ENCODE measurements at regions not wholly inside any gene's neighbourhood (a gene's known extent, or its start where the extent isn't known, plus 50 kb on each side); places are given as distances from the start of the nearest gene placed in this dataset.

- H3K36me3 ChIP-seq (ENCODE audit: control insufficient read depth in 4 of 4, insufficient read depth in 4 of 4, low read length in 4 of 4) = no peaks in the 10 kb centered on the region
- ATAC-seq (ENCODE audit: insufficient read depth, low FRiP score) = no peak
- DNase-seq = no peak
- no peak overlapping the region for H3K27ac ChIP-seq (ENCODE audit: low read depth in 1 of 2, low read length in 1 of 2)
- H3K27me3 ChIP-seq (ENCODE audit: control insufficient read depth in 3 of 3, insufficient read depth in 3 of 3, low read length in 2 of 3) = no peaks in the 10 kb centered on the region
- H3K4me3 ChIP-seq = no peak overlapping the region
- peaks cover 0 to 3% (median 0%) of the 10 kb centered on the region in 4 donors for H3K9me3 ChIP-seq (ENCODE audit: control insufficient read depth in 4 of 4, insufficient read depth in 3 of 4, low read length in 3 of 4)
- no peak overlapping the region for H3K9ac ChIP-seq (ENCODE audit: insufficient read depth in 1 of 2, low read length in 2 of 2)
- 69 to 83% methylated on average over 7 of the region's 7 CpGs for WGBS, 2 donors
- H3K4me1 ChIP-seq (ENCODE audit: control insufficient read depth in 5 of 5, insufficient read depth in 5 of 5, low read length in 5 of 5) = no peaks in the 10 kb centered on the region
- TF ChIP-seq, protein P1, sequence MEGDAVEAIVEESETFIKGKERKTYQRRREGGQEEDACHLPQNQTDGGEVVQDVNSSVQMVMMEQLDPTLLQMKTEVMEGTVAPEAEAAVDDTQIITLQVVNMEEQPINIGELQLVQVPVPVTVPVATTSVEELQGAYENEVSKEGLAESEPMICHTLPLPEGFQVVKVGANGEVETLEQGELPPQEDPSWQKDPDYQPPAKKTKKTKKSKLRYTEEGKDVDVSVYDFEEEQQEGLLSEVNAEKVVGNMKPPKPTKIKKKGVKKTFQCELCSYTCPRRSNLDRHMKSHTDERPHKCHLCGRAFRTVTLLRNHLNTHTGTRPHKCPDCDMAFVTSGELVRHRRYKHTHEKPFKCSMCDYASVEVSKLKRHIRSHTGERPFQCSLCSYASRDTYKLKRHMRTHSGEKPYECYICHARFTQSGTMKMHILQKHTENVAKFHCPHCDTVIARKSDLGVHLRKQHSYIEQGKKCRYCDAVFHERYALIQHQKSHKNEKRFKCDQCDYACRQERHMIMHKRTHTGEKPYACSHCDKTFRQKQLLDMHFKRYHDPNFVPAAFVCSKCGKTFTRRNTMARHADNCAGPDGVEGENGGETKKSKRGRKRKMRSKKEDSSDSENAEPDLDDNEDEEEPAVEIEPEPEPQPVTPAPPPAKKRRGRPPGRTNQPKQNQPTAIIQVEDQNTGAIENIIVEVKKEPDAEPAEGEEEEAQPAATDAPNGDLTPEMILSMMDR (IDR thresholded peaks at IDR 0.05; ENCODE audit: control extremely low read depth, extremely low read depth) = no peak
These were observed 167.5 kb upstream of the CLINT1 start for GRCh38 chr5:158026304-158027031.

DNA sequence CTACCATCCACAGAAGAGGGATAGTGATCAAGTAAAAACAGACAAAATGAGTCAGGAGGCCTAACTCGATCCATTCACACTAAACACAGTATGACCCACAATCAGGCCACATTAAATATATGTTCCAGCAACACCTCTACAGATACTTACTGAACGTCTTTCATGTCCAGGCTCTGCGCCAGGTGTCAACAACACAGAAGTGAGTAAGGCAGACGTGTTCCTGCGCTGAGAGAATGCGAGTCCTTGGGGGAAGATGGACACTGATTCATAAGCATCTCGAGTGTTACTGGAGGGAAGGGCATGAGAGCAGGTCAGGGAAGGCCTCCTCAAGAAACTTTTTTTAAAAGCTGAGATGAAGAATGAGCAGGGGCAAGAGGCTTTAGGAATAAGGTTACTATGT lies 164.3 kb upstream of the CLINT1 start:
- 69 to 82% methylated on average over 7 of the region's 7 CpGs for WGBS, 2 donors
- no peak overlapping the region for H3K4me3 ChIP-seq
- no peak overlapping the region for H3K9ac ChIP-seq (ENCODE audit: insufficient read depth in 1 of 2, low read length in 2 of 2)
- DNase-seq = no peak
- peaks cover 0 to 3% (median 0%) of the 10 kb centered on the region in 4 donors for H3K9me3 ChIP-seq (ENCODE audit: control insufficient read depth in 4 of 4, insufficient read depth in 3 of 4, low read length in 3 of 4)
- no peaks in the 10 kb centered on the region for H3K27me3 ChIP-seq (ENCODE audit: control insufficient read depth in 3 of 3, insufficient read depth in 3 of 3, low read length in 2 of 3)
- ATAC-seq (ENCODE audit: insufficient read depth, low FRiP score) = no peak
- H3K27ac ChIP-seq (ENCODE audit: low read depth in 1 of 2, low read length in 1 of 2) = no peak overlapping the region
- no peaks in the 10 kb centered on the region for H3K36me3 ChIP-seq (ENCODE audit: control insufficient read depth in 4 of 4, insufficient read depth in 4 of 4, low read length in 4 of 4)
- TF ChIP-seq, protein P1 (IDR thresholded peaks at IDR 0.05; ENCODE audit: control extremely low read depth, extremely low read depth) = no peak
- H3K4me1 ChIP-seq (ENCODE audit: control insufficient read depth in 5 of 5, insufficient read depth in 5 of 5, low read length in 5 of 5) = no peaks in the 10 kb centered on the region

GRCh38 chr5:158022837-158023236 lies 163.9 kb upstream of the CLINT1 start:
- TF ChIP-seq, protein P1 (IDR thresholded peaks at IDR 0.05; ENCODE audit: control extremely low read depth, extremely low read depth) = no peak
- H3K9me3 ChIP-seq (ENCODE audit: control insufficient read depth in 4 of 4, insufficient read depth in 3 of 4, low read length in 3 of 4) = peaks cover 0 to 3% (median 0%) of the 10 kb centered on the region in 4 donors
- 68 to 79% methylated on average over 6 of the region's 6 CpGs for WGBS, 2 donors
- H3K9ac ChIP-seq (ENCODE audit: insufficient read depth in 1 of 2, low read length in 2 of 2) = no peak overlapping the region
- ATAC-seq (ENCODE audit: insufficient read depth, low FRiP score) (no peak), DNase-seq (no peak)
- H3K4me1 ChIP-seq (ENCODE audit: control insufficient read depth in 5 of 5, insufficient read depth in 5 of 5, low read length in 5 of 5) = no peaks in the 10 kb centered on the region
- no peaks in the 10 kb centered on the region for H3K27me3 ChIP-seq (ENCODE audit: control insufficient read depth in 3 of 3, insufficient read depth in 3 of 3, low read length in 2 of 3)
- H3K4me3 ChIP-seq = no peak overlapping the region
- H3K36me3 ChIP-seq (ENCODE audit: control insufficient read depth in 4 of 4, insufficient read depth in 4 of 4, low read length in 4 of 4) = no peaks in the 10 kb centered on the region
- no peak overlapping the region for H3K27ac ChIP-seq (ENCODE audit: low read depth in 1 of 2, low read length in 1 of 2)

DNA sequence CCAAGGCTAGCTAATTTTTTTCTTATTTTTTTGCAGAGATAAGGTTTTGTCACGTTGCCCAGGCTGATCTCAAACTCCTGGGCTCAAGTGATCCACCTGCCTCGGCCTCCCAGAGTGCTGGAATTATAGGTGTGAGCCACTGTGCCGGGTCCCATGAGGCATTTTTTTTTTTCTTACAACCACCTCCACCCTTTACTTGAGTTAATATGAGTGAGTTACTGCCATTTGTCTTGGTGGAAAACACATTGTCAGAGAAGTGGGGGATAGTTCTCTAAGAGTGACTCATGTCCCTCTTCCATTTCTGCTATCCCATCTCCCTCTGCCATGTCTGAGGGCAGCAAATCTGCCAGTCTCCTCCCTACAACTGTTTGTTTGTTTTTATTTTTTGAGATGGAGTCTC lies 163.4 kb upstream of the CLINT1 start:
- DNase-seq (no peak), ATAC-seq (ENCODE audit: insufficient read depth, low FRiP score) (no peak)
- H3K36me3 ChIP-seq (ENCODE audit: control insufficient read depth in 4 of 4, insufficient read depth in 4 of 4, low read length in 4 of 4) = no peaks in the 10 kb centered on the region
- TF ChIP-seq, protein P1 (IDR thresholded peaks at IDR 0.05; ENCODE audit: control extremely low read depth, extremely low read depth) = no peak
- H3K27me3 ChIP-seq (ENCODE audit: control insufficient read depth in 3 of 3, insufficient read depth in 3 of 3, low read length in 2 of 3) = no peaks in the 10 kb centered on the region
- H3K4me3 ChIP-seq = no peak overlapping the region
- H3K4me1 ChIP-seq (ENCODE audit: control insufficient read depth in 5 of 5, insufficient read depth in 5 of 5, low read length in 5 of 5) = no peaks in the 10 kb centered on the region
- peaks cover 0 to 3% (median 0%) of the 10 kb centered on the region in 4 donors for H3K9me3 ChIP-seq (ENCODE audit: control insufficient read depth in 4 of 4, insufficient read depth in 3 of 4, low read length in 3 of 4)
- no peak overlapping the region for H3K9ac ChIP-seq (ENCODE audit: insufficient read depth in 1 of 2, low read length in 2 of 2)
- H3K27ac ChIP-seq (ENCODE audit: low read depth in 1 of 2, low read length in 1 of 2) = no peak overlapping the region
- 49 to 62% methylated on average over 3 of the region's 3 CpGs for WGBS, 2 donors

Data from lung (tissue), 11 donors.